OCI-LY1 (cell line): ENCODE measurements at regions not wholly inside any gene's neighbourhood (a gene's known extent, or its start where the extent isn't known, plus 50 kb on each side); places are given as distances from the start of the nearest gene placed in this dataset.

Experiments
- CTCF ChIP-seq: fragments of 200-600 bp; sonication (generic), shearing (Covaris generic); IDR thresholded peaks from 2 replicates; pipeline ENCODE4 v1.5.1; 2017; ENCODE audit warnings: mild to moderate bottlenecking, antibody characterized with exemption, low read length, moderate library complexity, mixed read lengths
- EZH2 ChIP-seq: fragments of 200-600 bp; sonication (generic), shearing (Covaris generic); IDR thresholded peaks from 2 replicates; pipeline ENCODE4 v1.8.0; 2017; ENCODE audit warnings: borderline replicate concordance, mixed run types, mild to moderate bottlenecking, antibody characterized with exemption, low read length, moderate library complexity, mixed read lengths

DNA sequence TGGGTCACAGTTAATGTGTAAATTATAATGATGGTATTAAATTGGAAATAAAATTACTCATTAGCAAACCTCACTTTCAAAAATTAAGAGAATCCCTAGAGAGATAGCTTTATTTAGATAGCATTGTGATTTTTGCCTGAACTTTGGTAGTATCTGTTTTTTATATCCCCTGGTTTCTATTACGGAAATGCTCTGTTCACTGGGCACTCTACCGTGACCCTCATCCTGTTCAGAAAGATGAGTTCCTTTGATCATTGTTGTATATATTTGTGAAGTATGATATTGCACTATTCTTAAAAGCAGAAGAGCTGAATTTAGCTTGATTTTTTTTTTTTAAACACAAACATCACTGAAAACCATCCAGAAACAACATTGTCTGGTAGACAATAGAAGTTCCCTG lies 1143.8 kb upstream of the MAP3K7 start:
- TF ChIP-seq EZH2, result no peak
- no peak for TF ChIP-seq CTCF
